ENCODE measurements at regions not wholly inside any gene's neighbourhood (a gene's known extent, or its start where the extent isn't known, plus 50 kb on each side); places are given as distances from the start of the nearest gene placed in this dataset.

DNA sequence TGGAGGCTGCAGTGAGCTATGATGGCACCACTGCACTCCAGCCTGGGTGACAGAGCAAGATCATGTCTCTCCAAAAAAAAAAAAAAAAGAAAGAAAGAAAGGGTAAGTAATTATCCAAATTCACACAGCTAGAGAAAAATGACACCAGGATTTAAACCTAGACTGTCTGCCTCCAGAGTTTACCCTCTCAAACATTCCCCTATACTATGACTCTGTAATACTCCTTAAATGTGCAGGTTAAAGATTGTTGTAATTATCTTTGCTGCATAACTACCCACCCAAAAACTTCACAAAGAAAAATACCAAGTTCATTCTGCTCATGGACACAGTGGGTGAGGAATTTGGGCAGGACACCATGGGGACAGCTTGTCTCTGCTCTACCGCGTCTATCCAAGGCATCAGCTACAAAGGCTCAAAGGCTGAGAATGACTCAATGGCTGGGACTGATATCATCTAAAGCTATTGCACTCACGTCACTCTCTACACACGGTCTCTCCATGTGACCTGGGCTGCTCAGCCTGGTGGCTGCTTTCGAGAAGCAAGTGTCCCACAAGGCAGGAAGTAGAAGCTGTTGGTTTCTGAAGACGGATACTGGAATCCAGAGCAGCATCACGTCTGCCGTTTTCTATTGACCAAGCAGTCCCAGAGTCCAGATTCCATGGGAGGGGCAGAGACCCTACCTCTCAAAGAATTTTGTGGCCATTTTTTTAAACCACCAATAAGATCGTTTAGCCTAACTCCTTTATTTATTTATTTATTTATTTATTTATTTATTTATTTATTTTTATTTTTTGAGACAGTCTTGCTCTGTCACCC is 185.7 kb upstream of the AUTS2 start (continued):
- TF ChIP-seq, protein P1, sequence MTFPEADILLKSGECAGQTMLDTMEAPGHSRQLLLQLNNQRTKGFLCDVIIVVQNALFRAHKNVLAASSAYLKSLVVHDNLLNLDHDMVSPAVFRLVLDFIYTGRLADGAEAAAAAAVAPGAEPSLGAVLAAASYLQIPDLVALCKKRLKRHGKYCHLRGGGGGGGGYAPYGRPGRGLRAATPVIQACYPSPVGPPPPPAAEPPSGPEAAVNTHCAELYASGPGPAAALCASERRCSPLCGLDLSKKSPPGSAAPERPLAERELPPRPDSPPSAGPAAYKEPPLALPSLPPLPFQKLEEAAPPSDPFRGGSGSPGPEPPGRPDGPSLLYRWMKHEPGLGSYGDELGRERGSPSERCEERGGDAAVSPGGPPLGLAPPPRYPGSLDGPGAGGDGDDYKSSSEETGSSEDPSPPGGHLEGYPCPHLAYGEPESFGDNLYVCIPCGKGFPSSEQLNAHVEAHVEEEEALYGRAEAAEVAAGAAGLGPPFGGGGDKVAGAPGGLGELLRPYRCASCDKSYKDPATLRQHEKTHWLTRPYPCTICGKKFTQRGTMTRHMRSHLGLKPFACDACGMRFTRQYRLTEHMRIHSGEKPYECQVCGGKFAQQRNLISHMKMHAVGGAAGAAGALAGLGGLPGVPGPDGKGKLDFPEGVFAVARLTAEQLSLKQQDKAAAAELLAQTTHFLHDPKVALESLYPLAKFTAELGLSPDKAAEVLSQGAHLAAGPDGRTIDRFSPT (tag by site-specific recombination; IDR thresholded peaks at IDR 0.05): 0 out of 2 replicates have a peak, but pooled peaks have one; percentile 14
- peak; percentile 62 for TF ChIP-seq ZNF140 (tag by site-specific recombination; IDR thresholded peaks at IDR 0.05)
- TF ChIP-seq ZNF585B (tag by site-specific recombination; IDR thresholded peaks at IDR 0.05): no peak
- 0 out of 2 replicates have a peak, but pooled peaks have one; percentile 22 for TF ChIP-seq BCL11A (tag by site-specific recombination; IDR thresholded peaks at IDR 0.05; ENCODE audit: low read depth)
- no peak for TF ChIP-seq BCL11B (tag by site-specific recombination; IDR thresholded peaks at IDR 0.05; ENCODE audit: low read depth)
- TF ChIP-seq ZNF48 (tag by site-specific recombination; IDR thresholded peaks at IDR 0.05): no peak
- no peak; the same call in 1 of the 2 replicates for TF ChIP-seq ZNF660 (tag by site-specific recombination; IDR thresholded peaks at IDR 0.05)
- no peak for TF ChIP-seq ZNF248 (tag by site-specific recombination; IDR thresholded peaks at IDR 0.05)
- TF ChIP-seq ZNF426 (tag by site-specific recombination; IDR thresholded peaks at IDR 0.05): peak; percentile 95
- TF ChIP-seq ZNF23 (tag by site-specific recombination; IDR thresholded peaks at IDR 0.05; ENCODE audit: borderline replicate concordance): no peak; the same call in 1 of the 2 replicates
- no peak for TF ChIP-seq ZFP69B (tag by site-specific recombination; IDR thresholded peaks at IDR 0.05)
- TF ChIP-seq ZNF621 (tag by site-specific recombination; IDR thresholded peaks at IDR 0.05): no peak
- peak; percentile 61 for TF ChIP-seq ZNF654 (tag by site-specific recombination; IDR thresholded peaks at IDR 0.05; ENCODE audit: low read depth)
- TF ChIP-seq SCRT2 (tag by site-specific recombination; IDR thresholded peaks at IDR 0.05): no peak
- TF ChIP-seq ZNF580 (tag by site-specific recombination; IDR thresholded peaks at IDR 0.05): peak; percentile 69
- TF ChIP-seq ZNF292 (tag by site-specific recombination; IDR thresholded peaks at IDR 0.05; ENCODE audit: borderline replicate concordance, low read depth): peak; percentile 94
- TF ChIP-seq YY2 (tag by site-specific recombination; IDR thresholded peaks at IDR 0.05): no peak
- TF ChIP-seq ZNF423 (tag by site-specific recombination; IDR thresholded peaks at IDR 0.05): no peak
- TF ChIP-seq ZNF266 (tag by site-specific recombination; IDR thresholded peaks at IDR 0.05; ENCODE audit: low read depth): peak; percentile 95
- TF ChIP-seq, protein P2, sequence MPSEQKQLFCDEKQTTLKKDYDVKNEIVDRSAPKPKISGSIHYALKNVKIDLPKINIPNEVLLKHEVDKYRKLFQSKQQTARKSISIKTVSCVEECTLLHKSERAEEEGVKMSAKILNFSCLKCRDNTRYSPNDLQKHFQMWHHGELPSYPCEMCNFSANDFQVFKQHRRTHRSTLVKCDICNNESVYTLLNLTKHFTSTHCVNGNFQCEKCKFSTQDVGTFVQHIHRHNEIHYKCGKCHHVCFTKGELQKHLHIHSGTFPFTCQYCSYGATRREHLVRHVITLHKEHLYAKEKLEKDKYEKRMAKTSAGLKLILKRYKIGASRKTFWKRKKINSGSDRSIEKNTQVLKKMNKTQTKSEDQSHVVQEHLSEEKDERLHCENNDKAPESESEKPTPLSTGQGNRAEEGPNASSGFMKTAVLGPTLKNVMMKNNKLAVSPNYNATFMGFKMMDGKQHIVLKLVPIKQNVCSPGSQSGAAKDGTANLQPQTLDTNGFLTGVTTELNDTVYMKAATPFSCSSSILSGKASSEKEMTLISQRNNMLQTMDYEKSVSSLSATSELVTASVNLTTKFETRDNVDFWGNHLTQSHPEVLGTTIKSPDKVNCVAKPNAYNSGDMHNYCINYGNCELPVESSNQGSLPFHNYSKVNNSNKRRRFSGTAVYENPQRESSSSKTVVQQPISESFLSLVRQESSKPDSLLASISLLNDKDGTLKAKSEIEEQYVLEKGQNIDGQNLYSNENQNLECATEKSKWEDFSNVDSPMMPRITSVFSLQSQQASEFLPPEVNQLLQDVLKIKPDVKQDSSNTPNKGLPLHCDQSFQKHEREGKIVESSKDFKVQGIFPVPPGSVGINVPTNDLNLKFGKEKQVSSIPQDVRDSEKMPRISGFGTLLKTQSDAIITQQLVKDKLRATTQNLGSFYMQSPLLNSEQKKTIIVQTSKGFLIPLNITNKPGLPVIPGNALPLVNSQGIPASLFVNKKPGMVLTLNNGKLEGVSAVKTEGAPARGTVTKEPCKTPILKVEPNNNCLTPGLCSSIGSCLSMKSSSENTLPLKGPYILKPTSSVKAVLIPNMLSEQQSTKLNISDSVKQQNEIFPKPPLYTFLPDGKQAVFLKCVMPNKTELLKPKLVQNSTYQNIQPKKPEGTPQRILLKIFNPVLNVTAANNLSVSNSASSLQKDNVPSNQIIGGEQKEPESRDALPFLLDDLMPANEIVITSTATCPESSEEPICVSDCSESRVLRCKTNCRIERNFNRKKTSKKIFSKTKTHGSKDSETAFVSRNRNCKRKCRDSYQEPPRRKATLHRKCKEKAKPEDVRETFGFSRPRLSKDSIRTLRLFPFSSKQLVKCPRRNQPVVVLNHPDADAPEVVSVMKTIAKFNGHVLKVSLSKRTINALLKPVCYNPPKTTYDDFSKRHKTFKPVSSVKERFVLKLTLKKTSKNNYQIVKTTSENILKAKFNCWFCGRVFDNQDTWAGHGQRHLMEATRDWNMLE (tag by site-specific recombination; conservative IDR thresholded peaks at IDR 0.05; ENCODE audit: low read depth): peak; percentile 98
- no peak for TF ChIP-seq ZNF548 (tag by site-specific recombination; IDR thresholded peaks at IDR 0.05)
- TF ChIP-seq ZNF510 (tag by site-specific recombination; IDR thresholded peaks at IDR 0.05; ENCODE audit: insufficient replicate concordance): peak; percentile 92
- peak; percentile 84 for TF ChIP-seq FEZF1 (tag by site-specific recombination; IDR thresholded peaks at IDR 0.05)
- TF ChIP-seq KLF9 (tag by site-specific recombination; IDR thresholded peaks at IDR 0.05; ENCODE audit: low read depth): no peak
- peak; percentile 83 for TF ChIP-seq ZNF560 (tag by site-specific recombination; IDR thresholded peaks at IDR 0.05; ENCODE audit: borderline replicate concordance)
- TF ChIP-seq TRIM28 (IDR thresholded peaks at IDR 0.05; ENCODE audit: borderline replicate concordance, low read length): peak; percentile 89
- TF ChIP-seq ZFP37 (tag by site-specific recombination; IDR thresholded peaks at IDR 0.05): peak; percentile 88; the same call in 1 of the 2 replicates
- TF ChIP-seq KLF7 (tag by site-specific recombination; IDR thresholded peaks at IDR 0.05; ENCODE audit: borderline replicate concordance): no peak; the same call in 1 of the 2 replicates
- peak; percentile 15; the same call in 1 of the 2 replicates for TF ChIP-seq ZNF121 (tag by site-specific recombination; IDR thresholded peaks at IDR 0.05)
- no peak for TF ChIP-seq ZNF561 (tag by site-specific recombination; IDR thresholded peaks at IDR 0.05; ENCODE audit: borderline replicate concordance)
- TF ChIP-seq ZNF76 (tag by site-specific recombination; IDR thresholded peaks at IDR 0.05; ENCODE audit: borderline replicate concordance, low read depth): no peak
- no peak for TF ChIP-seq ZSCAN30 (tag by site-specific recombination; IDR thresholded peaks at IDR 0.05)
- TF ChIP-seq ZNF677 (tag by site-specific recombination; IDR thresholded peaks at IDR 0.05): no peak
- TF ChIP-seq ZBTB8A (tag by site-specific recombination; IDR thresholded peaks at IDR 0.05): peak; percentile 89

All from HEK293 (cell line).